Embryonic facial prominence (tissue), 1 donor: ENCODE measurements at regions not wholly inside any gene's neighbourhood (a gene's known extent, or its start where the extent isn't known, plus 50 kb on each side); places are given as distances from the start of the nearest gene placed in this dataset.
"Not testable (repeated sequence)": the region's sequence is repeated elsewhere in the genome, so short reads cannot be mapped to it uniquely, and the experiment has no call there.

Experiments used
- DNase-seq: peaks from one replicate; pipeline ENCODE4 v3.0.0-alpha.2; 2016; ENCODE audit errors: extremely low spot score

GRCh38 chr4:34973650-34974312 is 1270.5 kb downstream of the ARAP2 start:
- no peak for DNase-seq

DNA sequence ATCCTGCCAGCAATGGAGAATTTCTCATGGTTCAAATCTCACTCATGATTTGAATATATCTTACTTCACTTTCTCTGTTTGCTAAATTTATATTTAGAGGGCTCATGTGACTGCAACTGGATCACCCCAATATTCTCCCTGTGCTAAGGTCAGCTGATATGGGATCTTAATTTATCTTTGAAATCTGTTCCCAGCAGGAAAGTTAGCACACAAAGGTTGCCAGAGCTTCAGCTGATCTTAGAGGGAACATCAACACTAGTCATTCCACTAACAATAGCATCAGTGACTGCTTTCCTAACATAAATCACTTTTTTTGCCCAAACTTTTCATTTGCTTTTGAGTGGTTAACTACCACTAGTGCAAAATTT is 1270.0 kb downstream of the ARAP2 start:
- no peak for DNase-seq

DNA sequence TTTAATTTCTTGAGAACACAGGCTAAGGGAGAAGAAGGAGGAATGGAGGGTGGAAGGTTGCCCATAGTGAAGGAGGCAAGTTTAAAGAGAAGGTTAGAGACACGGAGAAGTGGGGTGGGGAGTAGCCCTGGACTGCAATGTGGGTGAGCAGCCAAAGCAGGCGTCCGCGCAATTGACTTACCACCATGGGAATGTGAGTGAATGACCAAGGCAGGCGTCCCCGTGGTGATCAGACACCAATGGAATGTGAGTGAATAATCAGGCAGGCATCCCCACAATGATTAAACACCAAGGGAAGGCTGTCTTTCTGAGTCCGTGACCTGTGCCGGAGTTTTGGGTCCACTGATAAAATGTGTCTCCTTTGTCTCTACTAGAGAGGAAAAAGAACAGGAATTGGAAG is 1223.1 kb downstream of the ARAP2 start:
- not testable (repeated sequence) for DNase-seq

DNA sequence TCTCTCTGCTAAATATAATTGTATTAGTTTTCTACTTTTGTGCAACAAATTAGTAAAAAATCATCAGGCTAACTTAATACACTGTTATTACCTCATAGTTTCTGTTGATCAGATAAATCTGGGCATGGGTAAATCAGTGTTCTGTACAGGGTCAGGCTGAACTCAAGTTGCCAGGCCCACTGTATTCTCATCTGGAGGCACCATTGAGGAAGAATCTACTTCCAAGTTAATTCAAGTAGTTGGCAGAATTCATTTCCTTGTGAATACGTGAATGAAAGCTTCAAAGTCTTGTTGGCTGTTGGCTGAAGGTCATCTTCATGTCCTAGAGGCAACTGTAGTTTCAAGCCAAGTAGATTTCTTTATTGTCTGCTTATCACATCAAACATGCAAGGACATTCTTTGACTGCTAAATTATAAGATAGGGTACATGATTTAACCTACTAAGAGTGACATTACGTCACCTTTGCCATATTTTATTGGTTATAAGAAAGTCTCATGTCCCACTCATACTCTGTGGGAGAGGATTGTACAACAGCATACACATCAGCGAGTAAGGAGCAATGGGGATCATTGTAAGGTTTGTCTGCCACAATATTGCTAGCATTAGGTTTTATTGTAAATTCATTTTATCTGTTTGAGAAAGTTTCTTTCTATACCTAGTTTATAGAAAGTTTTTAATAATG is 1219.0 kb downstream of the ARAP2 start:
- no peak for DNase-seq

- no peak for DNase-seq
Observed at GRCh38 chr4:35038079-35038805, 1206.1 kb downstream of the ARAP2 start.

DNA sequence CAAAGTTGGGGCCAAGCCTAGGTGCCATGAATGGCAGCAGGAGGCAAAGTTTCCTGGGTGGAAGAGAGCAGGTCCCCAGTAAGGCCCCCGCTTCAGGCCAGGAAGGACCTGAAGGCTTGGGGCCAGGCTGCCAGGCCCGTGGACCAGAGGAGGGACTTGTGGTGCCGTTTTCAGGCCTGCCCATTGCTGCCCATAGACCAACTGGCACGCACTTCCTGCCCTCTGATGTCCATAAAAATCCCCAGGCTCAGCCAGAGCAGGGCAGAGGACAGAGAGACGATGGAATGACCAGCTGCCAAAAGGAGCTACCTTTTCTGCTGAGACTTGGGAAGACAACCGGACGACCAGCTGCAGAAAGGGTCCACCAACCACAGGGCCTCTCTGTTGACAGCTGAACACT is 1205.5 kb downstream of the ARAP2 start:
- DNase-seq, result no peak

DNA sequence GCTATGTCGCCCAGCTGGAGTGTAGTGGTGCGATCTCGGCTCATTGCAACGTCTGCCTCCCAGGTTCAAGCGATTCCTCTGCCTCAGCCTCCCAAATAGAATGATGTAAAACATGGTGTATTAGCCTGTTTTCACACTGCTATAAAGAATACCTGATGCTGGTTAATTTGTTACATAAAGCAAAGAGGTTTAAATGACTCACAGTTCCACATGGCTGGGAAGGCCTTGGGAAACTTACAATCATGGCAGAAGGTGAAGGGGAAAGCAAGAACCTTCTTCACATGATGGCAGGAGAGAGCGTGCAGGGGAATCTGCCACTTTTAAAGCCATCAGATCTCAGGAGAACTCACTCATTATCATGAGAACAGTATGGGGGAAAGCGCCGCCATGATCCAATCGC is 1191.8 kb downstream of the ARAP2 start:
- DNase-seq, result no peak

GRCh38 chr4:35063031-35063570 is 1181.2 kb downstream of the ARAP2 start:
- no peak for DNase-seq

DNA sequence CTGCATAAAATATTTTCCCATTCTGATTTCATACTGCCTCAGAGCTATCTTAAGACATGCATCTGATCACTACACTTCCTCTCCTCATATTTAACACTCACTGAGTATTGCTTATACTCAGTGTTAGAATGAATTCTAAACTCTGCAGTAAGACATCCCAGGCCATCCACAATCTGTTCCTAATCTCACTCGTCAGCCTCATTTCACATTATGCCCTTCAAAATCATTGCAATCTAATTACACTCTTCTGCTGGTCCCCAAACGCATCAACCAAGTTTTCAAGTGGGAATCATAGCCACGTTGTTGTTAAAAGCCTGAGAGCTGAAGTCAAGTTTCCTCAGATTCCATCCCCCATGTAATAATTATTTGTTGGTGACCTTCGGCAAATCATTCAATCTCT is 1177.9 kb downstream of the ARAP2 start:
- no peak for DNase-seq

- no peak for DNase-seq
Observed at GRCh38 chr4:35080799-35081198, 1163.5 kb downstream of the ARAP2 start.

DNA sequence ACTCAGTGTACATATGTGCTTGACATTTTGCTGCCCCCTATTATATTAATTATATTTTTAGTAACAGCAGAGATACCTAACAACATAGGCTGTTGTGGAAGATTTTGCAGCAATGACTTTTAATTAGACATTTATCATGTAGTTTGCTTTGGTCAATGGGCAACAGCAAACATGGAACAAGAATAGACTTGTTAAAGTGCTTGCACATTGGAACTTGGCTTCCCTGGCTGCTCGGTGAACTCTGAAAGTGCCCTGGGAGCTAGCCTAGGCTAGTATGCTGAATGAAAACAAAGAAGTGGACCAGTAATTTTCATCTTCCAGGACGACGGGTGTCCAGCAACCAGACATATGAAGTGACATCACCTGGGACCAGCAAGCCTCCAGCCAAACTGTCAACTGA is 1157.1 kb downstream of the ARAP2 start:
- DNase-seq, result no peak

- DNase-seq, result no peak
Observed at GRCh38 chr4:35100932-35101331, 1143.4 kb downstream of the ARAP2 start.

DNA sequence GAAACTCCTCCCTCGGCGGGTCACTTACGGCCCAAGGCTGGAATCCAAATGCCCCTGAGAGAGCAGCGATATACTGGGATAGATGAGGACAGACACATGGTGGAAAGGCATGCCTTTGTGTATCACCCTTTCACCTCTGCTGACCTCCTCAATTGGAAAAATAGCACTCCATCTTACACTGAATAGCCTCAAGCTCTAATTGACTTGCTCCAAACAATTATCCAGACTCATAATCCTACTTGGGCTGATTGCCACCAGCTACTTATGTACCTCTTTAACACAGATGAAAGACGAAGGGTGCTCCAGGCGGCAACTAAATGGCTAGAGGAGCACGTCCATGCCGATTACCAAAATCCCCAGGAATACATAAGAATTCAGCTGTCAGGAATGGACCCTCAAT is 1142.2 kb downstream of the ARAP2 start:
- no peak for DNase-seq

DNA sequence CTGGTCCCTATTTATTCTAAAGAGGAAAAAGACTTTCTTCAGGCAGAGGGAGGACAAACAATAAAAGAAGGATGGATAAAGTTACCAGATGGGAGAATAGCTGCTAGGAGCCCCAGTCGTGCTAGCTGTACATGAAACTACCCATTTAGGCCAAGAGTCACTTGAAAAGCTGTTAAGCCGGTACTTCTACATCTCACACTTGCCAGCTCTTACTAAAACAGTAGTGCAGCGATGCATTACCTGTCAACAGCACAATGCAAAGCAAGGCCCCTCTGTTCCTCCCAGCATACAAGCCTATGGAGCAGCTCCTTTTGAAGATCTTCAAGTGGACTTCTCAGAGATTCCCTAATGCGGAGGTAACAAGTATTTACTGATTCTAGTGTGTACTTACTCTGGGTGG is 1138.8 kb downstream of the ARAP2 start:
- no peak for DNase-seq

DNA sequence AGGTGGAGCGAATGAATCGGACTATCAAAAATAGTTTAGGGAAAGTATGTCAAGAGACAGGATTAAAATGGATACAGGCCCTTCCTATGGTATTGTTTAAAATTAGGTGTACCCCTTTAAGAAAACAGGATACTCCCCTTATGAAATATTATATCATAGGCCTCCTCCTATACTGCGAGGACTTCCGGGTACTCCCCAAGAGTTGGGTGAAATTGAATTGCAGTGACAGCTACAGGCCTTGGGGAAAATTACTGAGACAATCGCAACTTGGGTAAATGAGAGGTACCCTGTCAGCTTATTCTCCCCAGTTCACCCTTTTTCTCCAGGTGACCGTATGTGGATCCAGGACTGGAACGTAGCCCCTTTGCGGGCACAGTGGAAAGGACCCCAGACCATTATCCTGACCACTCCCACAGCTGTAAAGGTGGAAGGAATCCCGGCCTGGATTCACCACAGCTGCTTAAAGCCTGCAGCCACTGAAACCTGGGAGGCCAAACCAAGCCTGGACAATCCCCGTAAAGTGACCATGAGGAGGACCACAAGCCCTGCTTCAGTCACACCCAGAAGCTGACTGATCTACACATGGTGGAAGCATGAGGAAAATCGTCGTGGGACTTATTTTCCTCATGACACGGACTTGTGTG is 1138.1 kb downstream of the ARAP2 start:
- no peak for DNase-seq

DNA sequence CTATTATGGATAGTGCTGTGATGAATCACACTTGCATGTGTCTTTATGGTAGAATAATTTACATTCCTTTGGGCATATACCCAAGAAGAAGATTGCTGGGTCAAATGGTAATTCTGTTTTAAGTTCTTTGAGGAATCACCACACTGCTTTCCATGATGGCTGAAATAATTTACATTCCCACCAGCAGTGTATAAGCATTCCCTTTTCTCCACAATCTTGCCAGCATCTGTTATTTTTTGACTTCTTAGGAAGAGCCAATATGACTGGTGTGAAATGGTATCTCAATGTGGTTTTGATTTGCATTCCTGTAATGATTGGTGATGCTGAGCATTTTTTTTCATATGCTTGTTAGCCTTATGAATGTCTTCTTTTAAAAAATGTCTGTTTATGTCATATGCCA is 1120.2 kb downstream of the ARAP2 start:
- no peak for DNase-seq

GRCh38 chr4:35125995-35126712 is 1118.2 kb downstream of the ARAP2 start:
- no peak for DNase-seq

GRCh38 chr4:35138449-35138848 is 1105.9 kb downstream of the ARAP2 start:
- DNase-seq, result no peak

- no peak for DNase-seq
Observed at GRCh38 chr4:35147761-35148160, 1096.6 kb downstream of the ARAP2 start.

DNA sequence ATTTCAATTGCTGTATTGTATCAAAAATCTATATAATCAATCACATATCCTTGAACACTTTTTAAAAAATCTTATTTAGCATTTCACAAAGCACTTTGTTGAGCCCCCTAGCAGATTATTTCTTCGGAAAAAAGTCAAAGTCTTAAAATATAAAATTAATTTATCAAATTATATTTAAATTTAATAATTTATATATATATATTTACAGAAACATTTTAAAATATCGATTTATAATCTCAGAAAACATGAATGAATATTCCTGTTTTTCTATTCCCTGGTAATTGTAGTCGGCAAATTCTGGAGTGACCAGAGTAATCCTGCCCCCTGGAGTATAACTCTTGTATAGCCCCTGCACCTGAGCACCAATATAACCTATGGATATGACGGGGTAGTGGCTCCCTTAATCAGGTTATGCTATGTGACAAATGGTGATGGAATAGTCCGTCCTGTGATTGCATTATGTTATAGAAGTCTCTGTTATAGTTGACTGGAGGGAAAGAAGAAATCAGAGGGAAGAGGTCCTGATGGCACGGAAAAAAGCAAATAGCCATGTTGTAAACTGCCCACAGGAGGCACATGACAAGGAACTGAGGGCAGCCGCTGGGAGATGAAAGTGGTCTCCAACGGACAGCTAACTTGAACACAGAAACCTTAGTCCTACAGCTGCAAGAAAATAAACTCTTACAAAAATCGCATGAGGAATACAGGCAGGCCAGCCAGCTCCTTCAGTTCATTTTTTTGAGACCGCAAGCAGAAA is 1092.3 kb downstream of the ARAP2 start:
- no peak for DNase-seq

GRCh38 chr4:35163168-35163567 is 1081.1 kb downstream of the ARAP2 start:
- no peak for DNase-seq
